Right lobe of liver (tissue), 4 donors: ENCODE measurements at regions not wholly inside any gene's neighbourhood (a gene's known extent, or its start where the extent isn't known, plus 50 kb on each side); places are given as distances from the start of the nearest gene placed in this dataset.

Experiments used
- CTCF ChIP-seq, 4 donors: fragments of 200-600 bp in 3 of 4; fragments of 450-650 bp in 1 of 4; IDR thresholded peaks; one replicate each; pipeline versions ENCODE4 v1.5.1 to v1.8.0; 2016 to 2022; ENCODE audit warnings: antibody characterized with exemption in 4 of 4, mild to moderate bottlenecking in 2 of 4
- POLR2A ChIP-seq: fragments of 450-650 bp; IDR thresholded peaks from one replicate; pipeline ENCODE4 v1.6.1; 2017; ENCODE audit warnings: antibody characterized with exemption, mild to moderate bottlenecking
- donor health status: DM: no; HTN: no; CAD: no.
- donor health status: DM: no; HTN: no; CAD: no.
- donor health status: DM: no; HTN: yes; CAD: no.

- TF ChIP-seq CTCF (IDR thresholded peaks at IDR 0.05) (no peak), POLR2A (no peak)
Measured at GRCh38 chrX:52585892-52586291, 68.8 kb downstream of the SSX7 start.
